D721Med (cell line): ENCODE measurements at regions not wholly inside any gene's neighbourhood (a gene's known extent, or its start where the extent isn't known, plus 50 kb on each side); places are given as distances from the start of the nearest gene placed in this dataset.
"Not testable (repeated sequence)": the region's sequence is repeated elsewhere in the genome, so short reads cannot be mapped to it uniquely, and the experiment has no call there.

Source experiments
- DNase-seq: peaks from one replicate; pipeline ENCODE4 v3.0.0; 2011; ENCODE audit warnings: low spot score; ENCODE audit not compliant: insufficient read length
- FAIRE-seq: peaks from 2 replicates; lab custom pipeline; 2011; peaks lifted over from hg19 to GRCh38; lab: Jason Lieb, UNC
- TF ChIP-seq, protein P1 (sequence below): IDR thresholded peaks from 2 replicates; pipeline ENCODE4 v1.5.1; 2012; ENCODE audit warnings: mild to moderate bottlenecking, control low read depth; ENCODE audit not compliant: insufficient read depth; ENCODE audit errors: missing control alignments

DNA sequence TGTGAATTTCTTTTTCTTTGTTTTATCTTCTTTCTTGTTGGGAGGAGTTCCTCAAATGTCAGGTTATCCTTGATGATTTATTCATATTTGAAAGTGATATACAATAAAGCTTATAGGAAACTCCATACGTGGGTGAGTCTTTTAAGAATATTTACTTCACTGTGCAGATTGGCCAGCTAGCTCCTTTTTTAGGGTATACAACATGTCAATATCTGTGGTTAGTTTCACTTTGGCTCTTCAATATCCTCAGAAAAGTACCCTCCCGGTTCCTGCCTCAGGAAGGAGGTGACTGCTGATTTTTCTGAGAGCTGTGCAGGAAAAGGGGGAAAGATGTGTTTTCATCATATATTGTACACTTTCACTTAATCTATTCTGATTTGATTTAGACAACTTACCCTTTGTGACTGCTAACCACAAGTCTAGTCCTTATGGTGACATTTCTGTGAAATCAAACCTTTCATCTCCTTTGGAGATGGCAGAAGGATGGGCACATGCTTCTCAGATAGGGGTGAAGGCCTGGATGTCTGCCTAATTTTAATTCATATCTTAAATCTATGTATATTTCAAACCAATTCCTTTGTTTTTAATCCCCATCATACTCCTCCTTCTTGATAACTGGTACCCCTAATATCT lies 98.2 kb upstream of the NECTIN3 start:
- TF ChIP-seq, protein P1, sequence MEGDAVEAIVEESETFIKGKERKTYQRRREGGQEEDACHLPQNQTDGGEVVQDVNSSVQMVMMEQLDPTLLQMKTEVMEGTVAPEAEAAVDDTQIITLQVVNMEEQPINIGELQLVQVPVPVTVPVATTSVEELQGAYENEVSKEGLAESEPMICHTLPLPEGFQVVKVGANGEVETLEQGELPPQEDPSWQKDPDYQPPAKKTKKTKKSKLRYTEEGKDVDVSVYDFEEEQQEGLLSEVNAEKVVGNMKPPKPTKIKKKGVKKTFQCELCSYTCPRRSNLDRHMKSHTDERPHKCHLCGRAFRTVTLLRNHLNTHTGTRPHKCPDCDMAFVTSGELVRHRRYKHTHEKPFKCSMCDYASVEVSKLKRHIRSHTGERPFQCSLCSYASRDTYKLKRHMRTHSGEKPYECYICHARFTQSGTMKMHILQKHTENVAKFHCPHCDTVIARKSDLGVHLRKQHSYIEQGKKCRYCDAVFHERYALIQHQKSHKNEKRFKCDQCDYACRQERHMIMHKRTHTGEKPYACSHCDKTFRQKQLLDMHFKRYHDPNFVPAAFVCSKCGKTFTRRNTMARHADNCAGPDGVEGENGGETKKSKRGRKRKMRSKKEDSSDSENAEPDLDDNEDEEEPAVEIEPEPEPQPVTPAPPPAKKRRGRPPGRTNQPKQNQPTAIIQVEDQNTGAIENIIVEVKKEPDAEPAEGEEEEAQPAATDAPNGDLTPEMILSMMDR, result no peak
- DNase-seq (no peak), FAIRE-seq (no peak)

DNA sequence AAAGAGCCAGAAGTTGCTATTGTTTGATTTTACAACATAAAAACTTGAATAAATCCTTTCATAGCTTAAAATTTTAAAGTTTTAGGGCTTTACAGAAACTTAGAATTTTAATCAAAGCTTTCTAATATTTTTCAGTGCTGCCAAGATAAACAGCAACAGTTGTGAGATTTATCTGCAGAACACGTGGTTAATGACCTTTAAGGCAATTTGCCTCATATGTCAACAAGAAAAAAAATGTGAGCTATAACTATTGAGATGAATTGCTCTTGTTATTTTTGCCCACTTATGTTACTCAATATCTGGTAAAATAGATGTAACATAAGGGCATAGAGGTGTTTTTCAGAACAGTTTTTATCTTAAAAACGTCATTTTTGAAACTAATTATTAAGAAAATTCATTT lies 96.7 kb upstream of the NECTIN3 start:
- FAIRE-seq (no peak), DNase-seq (no peak)
- TF ChIP-seq, protein P1, result no peak

DNA sequence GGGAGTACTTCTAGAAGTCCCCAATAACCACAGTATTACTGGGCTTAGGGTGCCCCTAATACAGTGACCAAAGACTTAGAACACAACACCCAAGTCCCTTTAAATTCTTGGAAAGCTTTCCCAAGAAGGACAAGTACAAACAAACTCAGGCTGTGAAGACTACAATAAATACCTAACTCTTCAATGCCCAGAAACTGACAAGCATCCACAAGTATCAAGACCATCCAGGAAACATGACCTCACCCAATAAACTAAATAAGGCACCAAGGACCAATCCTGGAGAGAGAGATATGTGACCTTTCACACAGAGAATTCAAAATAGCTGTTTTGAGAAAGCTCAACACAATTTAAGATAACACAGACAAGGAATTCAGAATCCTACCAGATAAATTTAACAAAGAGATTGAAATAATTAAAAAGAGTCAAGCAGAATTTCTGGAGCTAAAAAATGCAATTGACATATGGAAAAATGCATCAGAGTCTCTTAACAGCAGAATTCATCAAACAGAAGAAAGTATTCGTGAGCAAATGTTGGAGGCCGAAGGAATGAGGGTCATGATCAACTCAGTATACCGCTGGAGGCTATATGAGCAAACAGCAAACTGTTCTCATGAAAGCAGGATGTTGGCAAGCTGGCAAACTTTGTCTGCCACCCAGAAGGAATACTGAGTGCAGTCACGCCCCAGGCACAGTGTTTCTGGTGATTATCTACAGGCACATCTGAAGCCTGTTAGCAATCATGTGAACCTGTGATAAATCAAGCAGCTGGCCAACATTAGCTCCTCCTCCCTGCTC lies 87.0 kb upstream of the NECTIN3 start:
- FAIRE-seq, result no peak
- TF ChIP-seq, protein P1, result no peak
- no peak for DNase-seq

DNA sequence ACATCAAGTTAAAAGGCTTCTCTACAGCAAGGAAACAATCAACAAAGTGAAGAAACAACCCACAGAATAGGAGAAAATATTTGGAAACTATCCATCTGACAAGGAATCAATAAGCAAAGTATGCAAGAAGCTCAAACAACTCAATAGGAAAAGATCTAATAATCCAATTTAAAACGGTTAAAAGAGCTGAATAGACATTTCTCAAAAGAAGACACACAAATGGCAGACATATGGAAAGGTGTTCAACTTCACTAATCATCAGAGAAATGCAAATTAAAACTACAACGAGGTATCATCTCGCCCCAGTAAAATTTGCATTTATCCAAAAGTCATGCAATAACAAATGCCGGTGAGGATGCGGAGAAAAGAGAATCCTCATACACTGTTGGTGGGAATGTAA lies 82.2 kb upstream of the NECTIN3 start:
- no peak for DNase-seq
- TF ChIP-seq, protein P1, result no peak
- no peak for FAIRE-seq

DNA sequence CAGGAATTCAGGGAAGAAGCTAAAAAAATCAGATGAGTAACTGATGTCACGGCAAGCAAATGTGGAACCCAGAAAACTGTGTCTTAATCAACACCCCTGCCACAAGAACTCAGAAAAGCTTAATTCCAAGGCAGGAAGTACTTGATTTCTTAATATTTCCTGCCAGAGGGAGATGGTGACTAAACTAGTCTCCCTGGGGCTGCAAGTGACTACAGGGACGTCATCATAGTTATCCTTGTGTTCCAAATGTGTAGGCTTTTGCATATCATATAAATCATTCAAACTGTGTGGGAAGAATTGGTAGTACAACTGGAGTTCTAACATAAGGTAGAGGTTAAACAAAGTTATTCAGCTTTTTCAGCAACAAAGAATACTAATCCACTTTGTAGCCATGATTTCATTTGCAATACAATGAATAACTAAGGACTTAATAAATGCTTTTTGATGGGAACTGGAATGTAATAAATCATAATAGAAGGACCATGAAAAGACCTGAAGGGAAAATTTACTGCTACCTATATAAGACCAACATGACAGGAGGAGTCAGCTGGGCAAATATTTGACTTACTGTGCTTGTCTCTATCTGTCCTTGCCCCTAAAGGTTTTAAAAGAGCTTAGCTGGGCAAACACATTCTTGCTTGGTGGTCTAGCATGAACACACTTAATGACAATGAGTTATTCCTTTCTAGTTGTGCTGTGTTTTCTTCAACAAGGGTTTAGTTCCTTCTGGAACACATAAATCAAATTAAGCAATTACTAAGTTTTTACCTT lies 76.0 kb upstream of the NECTIN3 start:
- TF ChIP-seq, protein P1, result no peak
- FAIRE-seq, result no peak

DNA sequence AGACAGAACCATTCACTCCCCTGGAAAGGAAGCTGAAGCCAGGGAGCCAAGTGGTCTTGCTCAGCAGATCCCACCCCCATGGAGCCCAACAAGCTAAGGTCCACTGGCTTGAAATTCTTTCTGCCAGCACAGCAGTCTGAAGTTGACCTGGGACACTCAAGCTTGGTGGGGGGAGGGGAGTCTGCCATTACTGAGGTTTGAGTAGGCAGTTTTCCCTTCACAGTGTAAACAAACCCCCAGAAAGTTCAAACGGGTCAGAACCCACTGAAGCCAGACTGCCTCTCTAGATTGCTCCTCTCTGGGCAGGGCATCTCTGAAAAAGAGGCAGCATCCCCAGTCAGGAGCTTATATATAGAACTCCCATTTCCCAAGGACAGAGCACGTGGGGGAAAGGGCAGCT lies 72.8 kb upstream of the NECTIN3 start:
- not testable (repeated sequence) for FAIRE-seq, DNase-seq

More for the DNA sequence above, 76.0 kb upstream of the NECTIN3 start:
- no peak for DNase-seq

DNA sequence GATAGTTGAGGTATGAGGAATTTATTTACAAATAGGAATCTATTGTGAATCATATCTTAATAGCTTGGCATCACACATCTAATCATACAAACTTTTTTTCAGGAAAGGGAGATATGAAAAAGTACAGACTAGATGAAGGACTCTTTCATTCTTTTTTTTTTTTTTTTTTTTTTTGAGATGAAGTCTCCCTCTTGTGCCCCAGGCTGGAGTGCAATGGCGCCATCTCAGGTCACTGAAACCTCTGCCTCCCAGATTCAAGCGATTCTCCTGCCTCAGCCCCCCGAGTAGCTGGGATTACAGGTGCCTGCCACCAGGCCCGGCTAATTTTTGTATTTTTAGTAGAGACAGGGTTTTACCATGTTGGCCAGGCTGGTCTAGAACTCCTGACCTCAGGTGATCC lies 65.1 kb upstream of the NECTIN3 start:
- DNase-seq, FAIRE-seq: not testable (repeated sequence)
